ENCODE measurements at regions not wholly inside any gene's neighbourhood (a gene's known extent, or its start where the extent isn't known, plus 50 kb on each side); places are given as distances from the start of the nearest gene placed in this dataset.
"Not testable (repeated sequence)": the region's sequence is repeated elsewhere in the genome, so short reads cannot be mapped to it uniquely, and the experiment has no call there.

DNA sequence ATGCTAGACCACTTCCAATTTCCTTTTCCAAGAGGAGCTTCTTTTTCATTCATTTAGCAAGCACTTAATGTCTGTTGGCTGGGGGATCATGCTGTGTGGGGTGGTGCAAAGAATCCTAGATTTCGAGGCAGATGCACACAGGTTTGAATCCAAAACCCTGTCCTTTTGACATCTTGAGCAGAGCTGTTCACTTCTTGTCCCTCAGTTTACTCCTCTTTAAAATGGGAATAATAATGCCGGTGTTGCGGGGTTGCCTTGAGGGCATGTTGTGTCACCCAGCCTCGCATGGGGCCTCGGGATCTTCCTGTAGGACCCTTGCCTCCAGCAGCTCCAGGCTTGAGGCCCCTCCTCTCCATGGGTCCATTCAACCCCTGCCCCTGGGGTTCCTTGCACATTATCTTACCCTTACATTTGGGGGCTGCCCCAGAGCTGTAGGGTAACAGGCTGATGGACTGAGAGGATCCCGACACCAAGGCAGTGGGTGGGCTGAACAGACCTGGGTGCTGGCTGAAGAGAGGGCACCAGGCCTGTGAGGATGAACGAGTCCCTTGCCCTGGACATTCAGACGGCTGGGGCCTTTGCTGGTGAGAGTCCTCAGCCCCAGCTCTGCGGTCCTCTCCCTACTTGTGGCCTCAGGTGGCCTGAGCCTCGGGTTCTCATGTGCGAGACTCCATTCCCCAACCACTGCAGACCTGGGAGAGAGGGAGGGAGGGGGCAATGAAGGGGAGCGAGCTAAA lies 145.8 kb downstream of the BARX1 start:
- no peak for DNase-seq

DNA sequence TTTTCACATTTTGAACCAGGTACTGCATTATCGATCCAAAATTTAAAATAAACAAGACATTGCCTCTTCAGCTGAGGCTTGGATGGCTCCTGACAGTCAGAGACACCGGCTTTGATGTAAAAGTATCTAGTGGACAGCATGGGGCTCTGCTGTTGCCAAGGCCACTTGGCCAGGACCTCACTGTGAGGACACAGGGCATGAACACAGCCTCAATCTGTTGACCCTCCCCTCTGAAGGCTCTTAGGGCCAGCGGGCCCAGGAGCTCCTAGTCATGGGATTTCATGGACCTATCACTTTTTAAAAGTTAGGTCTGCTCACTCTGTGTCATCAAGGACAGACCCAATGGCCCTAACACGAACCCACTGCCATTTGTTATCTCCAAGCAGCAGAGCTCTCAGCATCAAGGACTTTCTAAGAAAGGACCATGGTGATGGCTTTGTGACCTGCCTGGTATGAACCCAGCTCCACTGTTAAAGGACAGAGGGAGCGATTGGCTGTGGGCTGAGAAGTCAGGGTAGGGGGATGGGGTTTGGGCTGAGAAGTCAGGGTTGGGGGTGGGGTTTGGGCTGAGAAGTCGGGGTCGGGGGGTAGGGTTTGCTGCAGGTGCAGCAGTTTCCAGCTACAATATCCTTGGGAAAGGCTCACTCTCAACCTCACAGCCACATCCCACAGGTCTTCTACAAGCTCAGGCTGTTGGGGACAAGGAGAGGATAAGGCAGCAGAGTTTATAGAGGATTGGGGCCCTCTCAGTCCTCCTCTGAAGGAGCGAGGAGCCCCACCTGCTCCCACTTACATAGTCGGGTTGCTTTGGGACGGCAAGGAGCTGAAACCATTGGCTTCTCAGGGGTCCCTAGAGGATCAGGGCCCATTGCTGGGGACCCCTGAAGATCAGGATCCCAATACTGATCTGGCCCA lies 146.8 kb downstream of the BARX1 start:
- DNase-seq: no peak

DNA sequence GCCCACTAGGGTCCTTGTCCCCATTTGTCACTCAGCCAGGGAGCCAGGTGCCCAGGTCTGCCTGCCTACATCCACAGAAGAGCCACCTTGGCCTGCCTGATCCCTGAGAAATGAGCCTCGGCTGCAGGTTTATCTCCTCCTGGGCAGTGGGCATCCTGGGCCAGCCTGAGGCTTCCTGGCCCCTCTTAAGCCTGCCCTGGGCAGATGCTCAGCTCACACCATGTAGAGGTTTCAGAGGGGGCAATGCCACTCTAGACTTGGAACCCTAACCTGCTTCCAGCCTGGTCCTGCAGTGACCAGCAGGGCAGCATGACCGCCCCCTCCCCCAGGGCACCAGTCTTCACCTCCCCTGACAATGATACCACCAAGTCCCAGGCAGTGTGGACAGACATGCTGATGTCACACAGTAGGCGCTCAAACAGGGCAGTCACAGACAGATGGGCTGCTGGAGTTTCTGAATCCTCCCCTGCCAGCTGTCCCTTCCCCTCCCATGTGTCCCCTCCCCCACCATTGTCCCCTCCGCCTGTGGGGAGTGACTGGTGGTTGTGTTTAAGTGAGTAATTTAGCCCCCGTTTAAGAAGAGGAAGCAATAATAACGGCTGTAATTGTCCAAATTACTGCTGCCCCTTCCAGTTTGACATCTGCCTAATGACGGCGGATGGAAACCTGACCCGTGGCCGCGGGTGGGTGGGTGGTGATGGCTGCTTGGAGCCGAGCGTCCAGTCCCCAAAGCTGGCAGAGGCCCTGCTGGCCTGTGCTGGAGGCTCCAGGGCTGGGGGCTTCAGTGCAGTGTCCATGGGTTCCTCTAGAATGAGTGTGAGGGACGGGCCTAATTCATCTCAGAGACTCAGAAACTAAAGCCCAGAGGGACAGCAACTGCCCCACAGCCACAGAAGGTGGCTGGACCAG lies 147.7 kb downstream of the BARX1 start:
- DNase-seq: no peak

DNA sequence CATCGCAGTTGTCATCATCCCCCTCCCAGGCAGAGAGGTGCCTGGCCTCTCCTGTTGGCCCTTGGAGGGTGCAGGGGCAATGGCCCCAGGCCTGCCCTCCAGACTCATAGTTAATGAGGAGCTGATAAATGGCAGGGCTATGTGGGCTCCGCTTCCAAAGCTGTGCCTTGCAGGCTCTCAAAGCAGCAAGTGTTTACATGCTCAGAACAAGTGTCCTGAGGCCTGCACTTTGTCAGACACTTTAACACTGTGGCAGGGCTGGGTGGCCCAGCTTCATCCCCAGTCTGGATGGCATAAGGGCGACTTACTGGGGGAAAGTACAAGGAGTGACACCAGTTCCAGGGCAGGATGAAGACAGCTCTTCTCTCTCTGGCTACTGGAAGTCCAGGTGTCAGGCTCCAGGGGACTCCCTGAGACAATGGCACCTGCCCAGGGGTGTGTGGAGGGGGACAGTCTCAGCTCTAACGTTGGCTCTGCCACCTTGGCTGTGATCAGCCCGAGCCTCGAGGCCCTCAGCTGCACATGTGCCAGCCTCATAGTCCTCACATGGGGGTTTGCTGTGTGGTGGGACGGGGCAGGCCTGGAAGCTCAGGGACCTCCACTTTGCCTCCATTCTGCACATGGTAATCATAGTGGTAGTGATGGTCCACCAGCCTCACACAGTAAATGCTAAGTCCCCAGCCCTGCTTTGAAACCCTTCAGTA lies 153.4 kb downstream of the BARX1 start:
- no peak for DNase-seq

DNA sequence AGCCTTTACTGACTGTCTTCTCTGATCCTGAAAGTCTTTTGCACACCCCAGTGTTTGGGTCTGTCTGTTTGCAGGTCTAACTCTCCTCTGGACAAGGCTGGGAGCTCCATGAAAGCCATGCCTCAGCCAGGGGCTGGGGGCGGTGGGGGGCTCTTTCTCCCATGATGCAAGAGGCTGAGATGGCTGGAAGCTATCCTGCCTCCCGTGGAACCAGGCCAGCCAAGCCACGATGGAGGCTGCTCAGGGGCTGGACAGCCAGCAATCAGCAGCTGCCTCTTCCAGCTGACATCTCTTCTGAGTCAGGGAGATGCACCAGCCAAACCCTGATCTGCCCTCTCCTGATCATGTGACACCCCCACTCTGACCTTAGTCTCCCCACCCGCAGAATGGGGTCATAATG lies 154.0 kb downstream of the BARX1 start:
- no peak for DNase-seq

DNA sequence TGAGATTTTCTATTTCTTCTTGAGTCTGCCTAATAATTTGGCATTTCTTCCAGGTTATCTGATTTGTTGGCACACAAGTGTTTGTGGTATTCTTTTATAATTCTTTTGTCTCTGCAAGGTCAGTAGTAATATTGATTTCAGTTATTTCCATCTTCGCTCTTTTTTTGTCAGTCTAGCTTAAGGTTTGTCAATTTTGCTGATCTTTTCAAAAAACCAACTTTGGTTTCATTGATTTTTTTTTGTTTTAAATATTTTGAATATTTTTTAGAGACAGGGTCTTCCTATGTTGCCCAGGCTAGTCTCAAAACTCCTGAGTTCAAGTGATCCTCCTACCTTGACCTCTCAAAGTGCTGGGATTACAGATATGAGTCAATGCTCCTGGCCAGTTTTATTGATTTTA lies 162.8 kb downstream of the BARX1 start:
- no peak for DNase-seq

DNA sequence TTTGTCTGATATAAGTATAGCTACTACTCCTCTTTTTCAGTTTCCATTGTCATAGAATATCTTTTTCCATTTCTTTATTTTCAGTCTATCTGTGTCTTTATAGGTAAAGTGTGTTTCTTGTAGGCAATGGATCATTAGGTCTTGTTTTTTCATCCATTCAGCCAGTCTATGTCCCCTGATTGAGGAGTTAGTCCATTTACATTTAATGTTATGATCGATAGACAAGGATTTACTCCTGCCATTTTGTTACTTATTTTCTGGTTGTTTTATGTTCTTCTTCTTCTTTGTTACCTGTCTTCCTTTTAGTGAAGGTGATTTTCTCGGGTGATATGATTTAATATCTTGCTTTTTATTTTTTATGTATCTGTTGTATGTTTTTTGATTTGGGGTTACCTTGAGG lies 169.0 kb downstream of the BARX1 start:
- DNase-seq: no peak

DNA sequence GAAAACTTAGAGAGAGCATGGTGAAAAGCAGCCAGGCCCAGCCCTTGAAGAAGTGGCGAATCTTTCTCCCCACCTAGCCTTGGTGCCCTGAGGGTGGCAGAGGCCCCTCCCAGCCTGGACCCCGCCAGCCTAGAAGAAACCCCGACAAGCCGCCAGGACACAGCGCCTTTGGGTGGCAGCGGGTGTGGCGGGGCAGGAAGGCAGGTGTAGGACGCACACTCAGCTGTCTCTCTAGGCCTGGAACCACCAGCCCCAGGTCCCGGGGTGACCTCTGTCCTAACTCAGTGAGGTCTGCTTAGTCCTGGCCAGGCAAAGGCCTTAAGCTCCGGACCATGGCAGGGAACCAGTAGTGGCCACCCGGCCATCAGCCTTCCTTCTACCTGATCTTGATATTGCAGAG lies 178.3 kb downstream of the BARX1 start:
- DNase-seq: no peak

DNA sequence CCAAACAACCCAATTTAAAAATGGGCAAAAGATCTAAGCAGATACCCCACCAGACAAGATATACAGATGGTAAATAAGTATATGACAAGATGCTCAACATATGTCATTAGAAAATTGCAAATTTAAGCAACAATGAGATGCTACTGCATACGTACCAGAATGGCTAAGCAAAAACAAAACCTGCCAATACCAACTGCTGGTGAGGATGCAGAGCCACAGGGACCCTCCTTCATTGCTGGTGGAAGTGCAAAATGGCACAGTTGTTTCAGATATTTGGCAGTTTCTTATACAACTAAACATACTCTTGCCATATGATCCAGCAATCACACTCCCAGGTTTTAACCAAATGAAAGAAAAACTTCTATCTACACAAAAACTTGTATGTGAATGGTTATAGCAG lies 178.9 kb downstream of the BARX1 start:
- DNase-seq: no peak

DNA sequence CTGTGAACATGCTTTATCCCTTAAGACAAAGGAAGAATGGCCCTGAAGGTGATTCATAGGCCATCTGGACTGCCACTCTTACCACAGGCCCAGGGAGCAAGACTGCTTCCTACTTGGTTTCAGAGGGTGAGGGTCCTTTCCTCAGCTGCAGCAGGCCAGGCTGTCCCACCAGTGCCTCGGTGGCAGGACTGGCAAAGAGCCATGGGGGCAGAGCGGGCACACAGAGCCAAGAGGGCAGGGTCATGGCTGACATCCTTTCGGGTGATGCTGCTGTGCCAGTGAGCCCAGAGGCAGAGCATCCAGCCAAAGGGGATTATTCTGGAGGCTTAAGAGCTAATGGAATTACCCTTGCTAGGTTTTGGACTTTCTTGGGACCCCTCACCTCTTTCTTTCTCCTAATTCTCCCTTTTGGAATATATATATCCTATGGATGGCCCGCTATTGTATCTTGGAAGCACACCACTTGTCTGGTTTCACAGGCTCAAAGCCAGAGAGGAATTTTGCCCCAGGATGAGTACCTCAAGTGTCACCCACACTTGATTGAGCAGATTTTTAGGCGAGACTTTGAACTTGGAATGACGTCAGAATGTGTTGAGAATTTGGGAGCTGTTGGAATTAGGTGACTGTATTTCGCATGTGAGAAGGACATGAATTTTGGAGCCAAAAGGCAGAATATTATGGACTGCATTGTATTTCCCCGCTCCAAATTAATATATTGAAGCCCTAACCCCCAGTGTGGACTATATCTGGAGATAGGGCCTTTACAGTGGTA lies 180.6 kb downstream of the BARX1 start:
- no peak for DNase-seq

DNA sequence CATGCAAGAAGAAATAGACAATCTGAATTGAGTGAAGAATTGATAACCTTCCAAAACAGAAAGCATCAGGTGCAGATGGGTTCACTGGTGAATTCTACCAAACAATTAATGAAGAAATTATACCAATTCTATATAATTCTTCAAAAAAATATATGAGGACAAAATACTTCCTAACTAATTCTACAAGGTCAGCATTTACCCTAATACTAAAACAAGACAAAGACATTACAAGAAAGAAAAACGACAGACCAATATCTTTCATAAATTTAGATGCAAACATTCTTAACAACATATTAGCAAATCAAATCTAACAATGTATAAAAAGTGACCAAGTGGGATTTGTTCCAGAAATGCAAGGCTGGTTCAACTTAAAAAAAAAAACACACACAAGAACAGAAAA lies 183.9 kb downstream of the BARX1 start:
- no peak for DNase-seq

DNA sequence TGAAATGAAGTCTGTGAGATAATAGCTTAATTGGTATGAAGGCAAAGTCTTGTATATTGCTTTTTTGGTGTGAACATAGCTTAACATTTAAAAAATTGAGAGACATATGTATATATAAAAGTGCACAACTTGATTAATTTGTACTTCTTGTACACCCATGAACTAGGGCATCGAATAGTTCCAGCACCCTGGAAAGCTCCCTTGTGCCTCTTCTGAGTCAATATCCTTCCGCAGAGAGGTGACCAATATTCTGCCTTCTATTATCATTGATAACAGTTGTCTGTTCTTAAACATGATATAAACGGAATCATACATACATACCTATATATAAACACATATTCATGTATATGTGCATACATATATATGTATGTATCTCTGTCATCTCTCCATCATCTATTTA lies 185.4 kb downstream of the PHF2 start:
- no peak for DNase-seq

DNA sequence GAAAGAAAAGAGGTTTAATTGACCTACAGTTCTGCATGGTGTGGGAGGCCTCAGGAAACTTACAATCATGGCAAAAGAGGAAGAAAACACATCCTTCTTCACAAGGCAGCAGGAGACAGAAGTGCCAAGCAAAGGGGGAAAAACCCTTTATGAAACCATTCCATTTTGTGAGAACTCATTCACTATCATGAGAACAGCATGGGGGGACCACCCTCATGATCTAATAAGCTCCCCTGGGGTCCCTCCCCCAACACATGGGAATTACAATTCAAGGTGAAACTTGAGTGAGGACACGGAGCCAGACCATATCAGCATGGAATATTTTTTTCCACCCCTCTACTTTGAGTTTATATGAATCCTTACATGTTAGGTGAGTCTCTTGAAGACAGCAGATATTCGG lies 173.7 kb downstream of the PHF2 start:
- DNase-seq: no peak

DNA sequence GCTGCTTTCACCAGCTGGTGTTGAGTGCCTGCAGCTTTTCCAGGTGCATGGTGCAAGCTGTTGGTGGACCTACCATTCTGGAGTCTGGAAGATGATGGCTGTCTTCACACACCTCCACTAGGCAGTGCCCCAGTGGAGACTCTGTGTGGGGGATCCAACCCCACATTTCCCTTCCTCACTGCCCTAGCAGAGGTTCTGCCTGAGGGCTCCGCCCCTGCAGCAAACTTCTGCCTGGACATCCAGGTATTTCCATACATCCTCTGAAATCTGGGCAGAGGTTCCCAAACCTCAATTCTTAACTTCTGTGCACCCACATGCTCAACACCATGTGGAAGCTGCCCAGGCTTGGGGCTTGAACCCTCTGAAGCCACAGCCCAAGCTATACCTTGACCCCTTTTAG lies 172.4 kb downstream of the PHF2 start:
- not testable (repeated sequence) for DNase-seq

DNA sequence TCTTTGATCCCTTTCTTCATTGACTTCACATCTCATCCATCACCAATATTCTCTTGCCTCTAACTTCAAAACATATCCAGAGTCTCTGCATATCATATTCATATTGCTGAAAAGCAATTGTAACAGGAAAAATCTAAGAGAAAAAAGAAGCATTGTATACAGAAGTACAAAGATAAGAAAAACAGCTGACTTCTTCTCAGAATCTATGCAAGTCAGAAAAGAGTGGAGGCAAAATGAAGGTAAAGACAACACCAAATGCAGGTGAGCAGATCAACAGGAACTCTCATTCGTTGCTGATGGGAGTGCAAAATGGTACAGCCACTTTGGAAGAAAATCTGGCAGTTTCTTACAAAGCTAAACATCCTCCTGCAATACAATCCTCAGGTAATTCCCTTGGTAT lies 155.6 kb downstream of the PHF2 start:
- DNase-seq: no peak

DNA sequence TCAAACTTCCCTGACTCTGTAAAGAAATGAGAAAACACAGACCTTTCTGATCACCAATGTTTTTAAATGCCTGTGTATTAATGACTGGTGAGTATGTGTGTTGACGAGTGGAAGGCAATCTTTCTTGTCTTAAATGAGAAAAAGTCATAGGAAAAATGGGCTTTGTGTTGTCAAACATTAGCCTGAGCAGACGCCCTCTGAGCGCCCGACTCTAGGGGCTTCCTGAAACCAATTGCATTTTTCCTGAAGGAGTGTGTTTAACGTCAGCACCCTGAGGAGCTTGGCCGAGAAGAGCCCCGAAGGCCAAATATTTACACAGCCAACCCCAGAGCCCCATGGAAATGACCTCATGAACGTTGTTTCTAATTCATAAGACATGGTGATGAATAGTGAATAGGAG lies 154.3 kb downstream of the PHF2 start:
- DNase-seq: no peak

DNA sequence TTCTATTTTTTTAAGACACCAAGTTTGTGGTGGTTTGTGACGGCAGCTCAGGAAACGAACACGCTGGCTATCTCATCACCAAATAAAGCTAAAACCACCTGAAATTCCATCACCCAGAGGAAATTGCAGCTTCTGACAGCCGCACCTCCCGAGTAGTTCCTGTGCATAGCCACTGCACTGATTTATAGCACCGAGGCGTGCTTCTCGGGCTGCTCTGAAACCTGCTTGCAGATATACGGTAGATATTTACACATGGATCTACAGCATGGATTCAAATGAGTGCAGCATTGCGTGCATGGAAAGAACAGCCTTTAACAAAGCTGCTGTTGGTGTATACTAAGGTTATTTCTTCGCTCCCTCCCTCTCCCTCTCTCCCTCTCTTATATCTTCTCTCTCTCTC lies 153.8 kb downstream of the PHF2 start:
- no peak for DNase-seq

Measured in SW 1271 (cell line).